Large intestine (tissue), 3 donors: ENCODE measurements at regions not wholly inside any gene's neighbourhood (a gene's known extent, or its start where the extent isn't known, plus 50 kb on each side); places are given as distances from the start of the nearest gene placed in this dataset.

ENCODE experiments used
- DNase-seq, 2 donors: peaks; one replicate each; pipeline versions ENCODE4 v3.0.0 to v3.0.0-alpha.2; 2013
- H3K27ac ChIP-seq: one replicate; pipeline ENCODE4 v1.5.1; 2013; ENCODE audit warnings: low read length
- H3K27me3 ChIP-seq: 2 replicates; pipeline ENCODE4 v1.6.1; 2013; ENCODE audit warnings: low read length; ENCODE audit not compliant: control insufficient read depth, insufficient read depth
- H3K36me3 ChIP-seq: 2 replicates; pipeline ENCODE4 v1.6.1; 2013; ENCODE audit warnings: low read length; ENCODE audit not compliant: control insufficient read depth, insufficient read depth
- H3K4me1 ChIP-seq: one replicate; pipeline ENCODE4 v1.6.1; 2013; ENCODE audit warnings: low read length; ENCODE audit not compliant: control insufficient read depth, insufficient read depth
- H3K4me3 ChIP-seq: one replicate; pipeline ENCODE4 v1.5.1; 2013; ENCODE audit warnings: low read length
- H3K9me3 ChIP-seq: one replicate; pipeline ENCODE4 v1.6.1; 2013; ENCODE audit warnings: mild to moderate bottlenecking, low read depth, low read length, moderate library complexity; ENCODE audit not compliant: control insufficient read depth
- WGBS: methylation state at CpG from one replicate; pipeline ENCODE4 v1.1.5; 2013; ENCODE audit warnings: low lambda C conversion rate; ENCODE audit not compliant: insufficient coverage; 5-methylcytosine and 5-hydroxymethylcytosine counted together

- Histone ChIP-seq H3K27me3 (no peaks in the 10 kb centered on the region), H3K4me3 (no peak overlapping the region), H3K4me1 (peaks cover 6% of the 10 kb centered on the region), H3K27ac (no peak overlapping the region), H3K9me3 (no peaks in the 10 kb centered on the region), H3K36me3 (no peaks in the 10 kb centered on the region)
- no CpG with 5 or more reads among the region's 2 CpGs for WGBS
- DNase-seq = no peak
Observed at GRCh38 chr2:175621821-175622220, 380.2 kb downstream of the LNPK start.

- Histone ChIP-seq H3K4me3 (no peak overlapping the region), H3K4me1 (peaks cover 4% of the 10 kb centered on the region), H3K9me3 (no peaks in the 10 kb centered on the region), H3K27me3 (no peaks in the 10 kb centered on the region), H3K36me3 (no peaks in the 10 kb centered on the region), H3K27ac (no peak overlapping the region)
- DNase-seq = peak in 1 of 2 donors; percentile 31
- WGBS = no CpG with 5 or more reads among the region's 2 CpGs
Observed at GRCh38 chr2:175620106-175620505, 382.0 kb downstream of the LNPK start.

- DNase-seq = peak in 1 of 2 donors; percentile 73
- Histone ChIP-seq H3K27me3 (no peaks in the 10 kb centered on the region), H3K27ac (no peak overlapping the region), H3K4me1 (peaks cover 4% of the 10 kb centered on the region), H3K4me3 (no peak overlapping the region), H3K36me3 (no peaks in the 10 kb centered on the region), H3K9me3 (no peaks in the 10 kb centered on the region)
- WGBS = 18% methylated on average over 1 of the region's 2 CpGs
Observed at GRCh38 chr2:175619179-175620045, 382.7 kb downstream of the LNPK start.

- Histone ChIP-seq H3K36me3 (no peaks in the 10 kb centered on the region), H3K4me3 (no peak overlapping the region), H3K4me1 (no peaks in the 10 kb centered on the region), H3K27ac (no peak overlapping the region), H3K9me3 (no peaks in the 10 kb centered on the region), H3K27me3 (no peaks in the 10 kb centered on the region)
- no peak for DNase-seq
- 90% methylated on average over 2 of the region's 6 CpGs for WGBS
Observed at GRCh38 chr2:175612280-175612679, 389.8 kb downstream of the LNPK start.

GRCh38 chr2:175606010-175606841 lies 395.8 kb downstream of the LNPK start:
- no peak overlapping the region for H3K4me3 ChIP-seq
- H3K36me3 ChIP-seq = no peaks in the 10 kb centered on the region
- H3K4me1 ChIP-seq = no peaks in the 10 kb centered on the region
- H3K9me3 ChIP-seq = no peaks in the 10 kb centered on the region
- no peak for DNase-seq
- WGBS = 60% methylated on average over 1 of the region's 12 CpGs
- H3K27me3 ChIP-seq = no peaks in the 10 kb centered on the region
- H3K27ac ChIP-seq = no peak overlapping the region

GRCh38 chr2:175605640-175606009 lies 396.4 kb downstream of the LNPK start:
- whole genome bisulfite sequencing = 50% methylated on average over 4 of the region's 5 CpGs
- no peaks in the 10 kb centered on the region for H3K36me3 ChIP-seq
- no peak for DNase-seq

GRCh38 chr2:175601969-175602368 lies 400.1 kb downstream of the LNPK start:
- no peak for DNase-seq
- H3K27ac ChIP-seq = no peak overlapping the region
- H3K4me1 ChIP-seq = no peaks in the 10 kb centered on the region
- no peaks in the 10 kb centered on the region for H3K27me3 ChIP-seq
- WGBS = no CpG with 5 or more reads among the region's 1 CpG
- H3K9me3 ChIP-seq = no peaks in the 10 kb centered on the region
- H3K36me3 ChIP-seq = no peaks in the 10 kb centered on the region
- H3K4me3 ChIP-seq = no peak overlapping the region

More at GRCh38 chr2:175605640-175606009, 396.4 kb downstream of the LNPK start:
- no peaks in the 10 kb centered on the region for H3K4me1 ChIP-seq
- no peaks in the 10 kb centered on the region for H3K27me3 ChIP-seq
- no peak overlapping the region for H3K4me3 ChIP-seq
- H3K9me3 ChIP-seq = no peaks in the 10 kb centered on the region
- H3K27ac ChIP-seq = no peak overlapping the region

GRCh38 chr2:175599966-175600831 lies 401.9 kb downstream of the LNPK start:
- H3K27ac ChIP-seq = no peak overlapping the region
- H3K36me3 ChIP-seq = no peaks in the 10 kb centered on the region
- no peaks in the 10 kb centered on the region for H3K9me3 ChIP-seq
- no peaks in the 10 kb centered on the region for H3K27me3 ChIP-seq
- DNase-seq = no peak
- no peak overlapping the region for H3K4me3 ChIP-seq
- no CpG with 5 or more reads among the region's 7 CpGs for WGBS
- H3K4me1 ChIP-seq = no peaks in the 10 kb centered on the region

GRCh38 chr2:175597286-175597685 lies 404.8 kb downstream of the LNPK start:
- Histone ChIP-seq H3K4me1 (no peaks in the 10 kb centered on the region), H3K27me3 (no peaks in the 10 kb centered on the region), H3K27ac (no peak overlapping the region), H3K36me3 (no peaks in the 10 kb centered on the region), H3K4me3 (no peak overlapping the region), H3K9me3 (no peaks in the 10 kb centered on the region)
- no peak for DNase-seq

- no peak for DNase-seq
- Histone ChIP-seq H3K27me3 (no peaks in the 10 kb centered on the region), H3K4me3 (no peak overlapping the region), H3K27ac (no peak overlapping the region), H3K4me1 (no peaks in the 10 kb centered on the region), H3K9me3 (no peaks in the 10 kb centered on the region), H3K36me3 (no peaks in the 10 kb centered on the region)
- WGBS = no CpG with 5 or more reads among the region's 4 CpGs
Observed at GRCh38 chr2:175595139-175595538, 406.9 kb downstream of the LNPK start.
